Ishikawa (cell line): ENCODE measurements at regions not wholly inside any gene's neighbourhood (a gene's known extent, or its start where the extent isn't known, plus 50 kb on each side); places are given as distances from the start of the nearest gene placed in this dataset.

Source experiments
- CEBPB ChIP-seq: IDR thresholded peaks from 2 replicates; pipeline ENCODE4 v1.6.1; 2012
- CREB1 ChIP-seq: IDR thresholded peaks from 2 replicates; pipeline ENCODE4 v1.6.1; 2012; ENCODE audit warnings: low read depth
- FOXM1 ChIP-seq: IDR thresholded peaks from 2 replicates; pipeline ENCODE4 v1.6.1; 2012; ENCODE audit warnings: low read depth, borderline replicate concordance
- MAX ChIP-seq: IDR thresholded peaks from 2 replicates; pipeline ENCODE4 v1.6.1; 2012
- NFIC ChIP-seq: IDR thresholded peaks from 2 replicates; pipeline ENCODE4 v1.6.1; 2012
- REST ChIP-seq: IDR thresholded peaks from 2 replicates; pipeline ENCODE4 v1.6.1; 2012; ENCODE audit warnings: low read depth, mild to moderate bottlenecking
- TAF1 ChIP-seq: IDR thresholded peaks from 2 replicates; pipeline ENCODE4 v1.6.1; 2012; ENCODE audit warnings: low read depth, mild to moderate bottlenecking
- TEAD4 ChIP-seq: IDR thresholded peaks from 2 replicates; pipeline ENCODE4 v1.6.1; 2012
- USF1 ChIP-seq: IDR thresholded peaks from 2 replicates; pipeline ENCODE4 v1.6.1; 2012
- YY1 ChIP-seq: IDR thresholded peaks from 2 replicates; pipeline ENCODE4 v1.6.1; 2012; ENCODE audit warnings: low read depth
- ZBTB7A ChIP-seq: IDR thresholded peaks from 2 replicates; pipeline ENCODE4 v1.6.1; 2012; ENCODE audit warnings: low read depth

- TF ChIP-seq MAX (no peak), REST (no peak), FOXM1 (no peak), YY1 (no peak), USF1 (no peak), CEBPB (no peak), TAF1 (no peak), TEAD4 (no peak), NFIC (no peak), CREB1 (no peak), ZBTB7A (no peak)
These were observed 127.6 kb upstream of the IRS2 start for GRCh38 chr13:109913936-109914510.
